Central memory CD8-positive, alpha-beta T cell (primary cell): ENCODE measurements at regions not wholly inside any gene's neighbourhood (a gene's known extent, or its start where the extent isn't known, plus 50 kb on each side); places are given as distances from the start of the nearest gene placed in this dataset.

Source experiments
- ATAC-seq: fragments of 150-1000 bp; cut with Tn5 transposase; replicated peaks from 2 replicates; pipeline ENCODE4 v1.10.0; 2022; ENCODE audit warnings: mild to moderate bottlenecking, moderate FRiP score, moderate number of reproducible peaks; ENCODE audit not compliant: poor library complexity, severe bottlenecking; ENCODE audit errors: extremely low read depth
- DNase-seq, 2 donors: peaks; one replicate each; pipeline ENCODE4 v3.0.0; 2021; ENCODE audit warnings: low spot score in 2 of 2
- H3K27ac Mint-ChIP-seq: one replicate; pipeline ENCODE4 v1.8.0; 2022; ENCODE audit warnings: low read depth, mild to moderate bottlenecking, moderate library complexity, mixed read lengths
- H3K27me3 Mint-ChIP-seq: one replicate; pipeline ENCODE4 v1.8.0; 2022; ENCODE audit warnings: mixed read lengths
- H3K36me3 Mint-ChIP-seq: one replicate; pipeline ENCODE4 v1.8.0; 2022; ENCODE audit warnings: mild to moderate bottlenecking, moderate library complexity, mixed read lengths; ENCODE audit not compliant: insufficient read depth
- H3K4me1 Mint-ChIP-seq: one replicate; pipeline ENCODE4 v1.8.0; 2022; ENCODE audit warnings: mixed read lengths
- H3K4me3 Mint-ChIP-seq: one replicate; pipeline ENCODE4 v1.8.0; 2022; ENCODE audit warnings: mild to moderate bottlenecking, moderate library complexity, mixed read lengths
- H3K9me3 Mint-ChIP-seq: one replicate; pipeline ENCODE4 v1.8.0; 2022; ENCODE audit warnings: mixed read lengths

- Mint-ChIP-seq H3K27ac (no peak overlapping the region), H3K27me3 (no peaks in the 10 kb centered on the region), H3K4me1 (no peaks in the 10 kb centered on the region), H3K4me3 (no peak overlapping the region), H3K36me3 (no peaks in the 10 kb centered on the region), H3K9me3 (no peaks in the 10 kb centered on the region)
- no peak for DNase-seq
- no peak for ATAC-seq
These were observed 401.1 kb upstream of the NFIA start for GRCh38 chr1:60681095-60681860.

GRCh38 chr1:60679524-60680375 lies 402.6 kb upstream of the NFIA start:
- Mint-ChIP-seq H3K4me1 (no peaks in the 10 kb centered on the region), H3K9me3 (no peaks in the 10 kb centered on the region), H3K27me3 (no peaks in the 10 kb centered on the region), H3K36me3 (no peaks in the 10 kb centered on the region), H3K27ac (no peak overlapping the region), H3K4me3 (no peak overlapping the region)
- DNase-seq (no peak), ATAC-seq (no peak)

GRCh38 chr1:60678802-60679201 lies 403.6 kb upstream of the NFIA start:
- H3K27me3 Mint-ChIP-seq: no peaks in the 10 kb centered on the region
- no peak overlapping the region for H3K4me3 Mint-ChIP-seq
- no peak for DNase-seq
- H3K27ac Mint-ChIP-seq: no peak overlapping the region
- H3K4me1 Mint-ChIP-seq: no peaks in the 10 kb centered on the region
- no peaks in the 10 kb centered on the region for H3K9me3 Mint-ChIP-seq
- no peak for ATAC-seq
- no peaks in the 10 kb centered on the region for H3K36me3 Mint-ChIP-seq

- Mint-ChIP-seq H3K36me3 (no peaks in the 10 kb centered on the region), H3K4me3 (no peak overlapping the region), H3K4me1 (no peaks in the 10 kb centered on the region), H3K27me3 (no peaks in the 10 kb centered on the region), H3K9me3 (no peaks in the 10 kb centered on the region), H3K27ac (no peak overlapping the region)
- DNase-seq: no peak
- ATAC-seq: no peak
These were observed 404.0 kb upstream of the NFIA start for GRCh38 chr1:60678391-60678790.

- no peaks in the 10 kb centered on the region for H3K36me3 Mint-ChIP-seq
- H3K4me3 Mint-ChIP-seq: no peak overlapping the region
These were observed 409.9 kb upstream of the NFIA start for GRCh38 chr1:60672449-60672848.

GRCh38 chr1:60670302-60670701 lies 412.1 kb upstream of the NFIA start:
- H3K9me3 Mint-ChIP-seq: peaks cover 6% of the 10 kb centered on the region
- H3K27me3 Mint-ChIP-seq: no peaks in the 10 kb centered on the region
- H3K4me3 Mint-ChIP-seq: no peak overlapping the region
- ATAC-seq: no peak
- no peaks in the 10 kb centered on the region for H3K4me1 Mint-ChIP-seq
- no peak for DNase-seq
- H3K36me3 Mint-ChIP-seq: no peaks in the 10 kb centered on the region
- no peak overlapping the region for H3K27ac Mint-ChIP-seq

More at GRCh38 chr1:60672449-60672848, 409.9 kb upstream of the NFIA start:
- Mint-ChIP-seq H3K27ac (no peak overlapping the region), H3K27me3 (no peaks in the 10 kb centered on the region), H3K4me1 (no peaks in the 10 kb centered on the region), H3K9me3 (no peaks in the 10 kb centered on the region)
- no peak for DNase-seq
- ATAC-seq: no peak

- Mint-ChIP-seq H3K9me3 (peaks cover 6% of the 10 kb centered on the region), H3K36me3 (no peaks in the 10 kb centered on the region), H3K27me3 (no peaks in the 10 kb centered on the region), H3K27ac (no peak overlapping the region), H3K4me3 (no peak overlapping the region), H3K4me1 (no peaks in the 10 kb centered on the region)
- ATAC-seq: no peak
- DNase-seq: no peak
These were observed 413.8 kb upstream of the NFIA start for GRCh38 chr1:60668585-60668984.

- Mint-ChIP-seq H3K4me1 (no peaks in the 10 kb centered on the region), H3K9me3 (peaks cover 6% of the 10 kb centered on the region), H3K27me3 (no peaks in the 10 kb centered on the region), H3K4me3 (no peak overlapping the region), H3K27ac (no peak overlapping the region), H3K36me3 (no peaks in the 10 kb centered on the region)
- ATAC-seq (no peak), DNase-seq (no peak)
These were observed 417.1 kb upstream of the NFIA start for GRCh38 chr1:60665311-60665710.

GRCh38 chr1:60664086-60664625 lies 418.2 kb upstream of the NFIA start:
- Mint-ChIP-seq H3K27me3 (no peaks in the 10 kb centered on the region), H3K4me1 (no peaks in the 10 kb centered on the region), H3K4me3 (no peak overlapping the region), H3K27ac (no peak overlapping the region), H3K36me3 (no peaks in the 10 kb centered on the region), H3K9me3 (peaks cover 6% of the 10 kb centered on the region)
- DNase-seq: no peak
- ATAC-seq: no peak

GRCh38 chr1:60662486-60663044 lies 419.8 kb upstream of the NFIA start:
- Mint-ChIP-seq H3K4me1 (no peaks in the 10 kb centered on the region), H3K4me3 (no peak overlapping the region), H3K9me3 (peaks cover 6% of the 10 kb centered on the region), H3K27ac (no peak overlapping the region), H3K36me3 (no peaks in the 10 kb centered on the region), H3K27me3 (no peaks in the 10 kb centered on the region)
- no peak for ATAC-seq
- no peak for DNase-seq

GRCh38 chr1:60657926-60658325 lies 424.4 kb upstream of the NFIA start:
- H3K4me3 Mint-ChIP-seq: no peak overlapping the region
- H3K27ac Mint-ChIP-seq: no peak overlapping the region
- H3K9me3 Mint-ChIP-seq: no peaks in the 10 kb centered on the region
- no peaks in the 10 kb centered on the region for H3K4me1 Mint-ChIP-seq
- H3K36me3 Mint-ChIP-seq: no peaks in the 10 kb centered on the region
- DNase-seq: no peak
- no peak for ATAC-seq
- no peaks in the 10 kb centered on the region for H3K27me3 Mint-ChIP-seq

- Mint-ChIP-seq H3K27ac (no peak overlapping the region), H3K4me1 (no peaks in the 10 kb centered on the region), H3K9me3 (no peaks in the 10 kb centered on the region), H3K4me3 (no peak overlapping the region), H3K36me3 (no peaks in the 10 kb centered on the region), H3K27me3 (no peaks in the 10 kb centered on the region)
- DNase-seq (no peak), ATAC-seq (no peak)
These were observed 426.5 kb upstream of the NFIA start for GRCh38 chr1:60655679-60656355.
